ENCODE measurements at regions not wholly inside any gene's neighbourhood (a gene's known extent, or its start where the extent isn't known, plus 50 kb on each side); places are given as distances from the start of the nearest gene placed in this dataset.

GRCh38 chr17:14547016-14547415, 246.1 kb downstream of the HS3ST3B1 start:
- no peak for TF ChIP-seq MAX (IDR thresholded peaks at IDR 0.05)
- TF ChIP-seq FOSL1 (IDR thresholded peaks at IDR 0.05; ENCODE audit: low read depth) = no peak
- TF ChIP-seq, protein P1, sequence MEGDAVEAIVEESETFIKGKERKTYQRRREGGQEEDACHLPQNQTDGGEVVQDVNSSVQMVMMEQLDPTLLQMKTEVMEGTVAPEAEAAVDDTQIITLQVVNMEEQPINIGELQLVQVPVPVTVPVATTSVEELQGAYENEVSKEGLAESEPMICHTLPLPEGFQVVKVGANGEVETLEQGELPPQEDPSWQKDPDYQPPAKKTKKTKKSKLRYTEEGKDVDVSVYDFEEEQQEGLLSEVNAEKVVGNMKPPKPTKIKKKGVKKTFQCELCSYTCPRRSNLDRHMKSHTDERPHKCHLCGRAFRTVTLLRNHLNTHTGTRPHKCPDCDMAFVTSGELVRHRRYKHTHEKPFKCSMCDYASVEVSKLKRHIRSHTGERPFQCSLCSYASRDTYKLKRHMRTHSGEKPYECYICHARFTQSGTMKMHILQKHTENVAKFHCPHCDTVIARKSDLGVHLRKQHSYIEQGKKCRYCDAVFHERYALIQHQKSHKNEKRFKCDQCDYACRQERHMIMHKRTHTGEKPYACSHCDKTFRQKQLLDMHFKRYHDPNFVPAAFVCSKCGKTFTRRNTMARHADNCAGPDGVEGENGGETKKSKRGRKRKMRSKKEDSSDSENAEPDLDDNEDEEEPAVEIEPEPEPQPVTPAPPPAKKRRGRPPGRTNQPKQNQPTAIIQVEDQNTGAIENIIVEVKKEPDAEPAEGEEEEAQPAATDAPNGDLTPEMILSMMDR (IDR thresholded peaks at IDR 0.05 in 2 of 3, conservative IDR thresholded peaks at IDR 0.05 in 1 of 3; ENCODE audit: borderline replicate concordance in 1 of 3, insufficient read depth in 1 of 3, low read depth in 2 of 3, low read length in 2 of 3) = no peak
- no peak for TF ChIP-seq EZH2 (IDR thresholded peaks at IDR 0.05)
- TF ChIP-seq CEBPB (IDR thresholded peaks at IDR 0.05; ENCODE audit: low read depth) = no peak
- TF ChIP-seq POLR2AphosphoS5 (IDR thresholded peaks at IDR 0.05; ENCODE audit: low read depth, low read length) = no peak
- TF ChIP-seq, protein P2, sequence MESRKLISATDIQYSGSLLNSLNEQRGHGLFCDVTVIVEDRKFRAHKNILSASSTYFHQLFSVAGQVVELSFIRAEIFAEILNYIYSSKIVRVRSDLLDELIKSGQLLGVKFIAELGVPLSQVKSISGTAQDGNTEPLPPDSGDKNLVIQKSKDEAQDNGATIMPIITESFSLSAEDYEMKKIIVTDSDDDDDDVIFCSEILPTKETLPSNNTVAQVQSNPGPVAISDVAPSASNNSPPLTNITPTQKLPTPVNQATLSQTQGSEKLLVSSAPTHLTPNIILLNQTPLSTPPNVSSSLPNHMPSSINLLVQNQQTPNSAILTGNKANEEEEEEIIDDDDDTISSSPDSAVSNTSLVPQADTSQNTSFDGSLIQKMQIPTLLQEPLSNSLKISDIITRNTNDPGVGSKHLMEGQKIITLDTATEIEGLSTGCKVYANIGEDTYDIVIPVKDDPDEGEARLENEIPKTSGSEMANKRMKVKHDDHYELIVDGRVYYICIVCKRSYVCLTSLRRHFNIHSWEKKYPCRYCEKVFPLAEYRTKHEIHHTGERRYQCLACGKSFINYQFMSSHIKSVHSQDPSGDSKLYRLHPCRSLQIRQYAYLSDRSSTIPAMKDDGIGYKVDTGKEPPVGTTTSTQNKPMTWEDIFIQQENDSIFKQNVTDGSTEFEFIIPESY (IDR thresholded peaks at IDR 0.05; ENCODE audit: extremely low read depth, insufficient replicate concordance, low read length) = no peak
- TF ChIP-seq POLR2A (IDR thresholded peaks at IDR 0.05; ENCODE audit: borderline replicate concordance, extremely low read depth, insufficient read depth, insufficient read length) = no peak
- TF ChIP-seq ZFX (IDR thresholded peaks at IDR 0.05) = no peak
- no peak for TF ChIP-seq SRF (IDR thresholded peaks at IDR 0.05; ENCODE audit: low read depth)
- TF ChIP-seq ZNF274 (IDR thresholded peaks at IDR 0.05; ENCODE audit: low read depth, low read length) = no peak
- no peak for TF ChIP-seq SP1 (IDR thresholded peaks at IDR 0.05; ENCODE audit: low read depth)
- no peak for TF ChIP-seq EZH2phosphoT487 (IDR thresholded peaks at IDR 0.05; ENCODE audit: borderline replicate concordance)
- TF ChIP-seq REST (IDR thresholded peaks at IDR 0.05; ENCODE audit: low read depth) = no peak
